HuH-7 (cell line): ENCODE measurements at regions not wholly inside any gene's neighbourhood (a gene's known extent, or its start where the extent isn't known, plus 50 kb on each side); places are given as distances from the start of the nearest gene placed in this dataset.

Experiments used
- DNase-seq: peaks from one replicate; pipeline ENCODE4 v3.0.0; 2011; ENCODE audit warnings: low spot score

GRCh38 chr22:44554411-44554810 lies 56.4 kb upstream of the RTL6 start:
- no peak for DNase-seq

- no peak for DNase-seq
Observed at GRCh38 chr22:44550711-44551491, 52.9 kb upstream of the RTL6 start.

- DNase-seq, result no peak
Observed at GRCh38 chr22:44549701-44550100, 51.7 kb upstream of the RTL6 start.

DNA sequence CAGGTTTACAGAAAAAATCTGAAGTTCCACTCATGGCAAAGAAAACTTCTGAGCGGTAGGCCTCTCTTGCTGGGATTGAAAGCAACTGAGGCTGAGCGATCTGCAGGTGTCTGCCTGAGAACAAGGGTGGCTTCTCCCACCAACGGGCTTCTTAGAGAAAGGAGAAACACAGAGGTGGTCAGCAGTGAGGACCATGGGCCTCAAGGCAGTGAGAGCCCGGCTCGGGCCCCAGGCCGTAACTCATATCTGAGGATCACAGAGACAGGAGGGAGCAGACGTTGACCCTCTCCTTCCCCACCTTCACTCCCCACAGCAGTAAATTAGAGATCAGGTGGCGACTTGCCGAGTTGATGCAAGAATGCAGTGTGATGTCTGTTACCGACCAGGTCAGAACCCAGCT lies 50.9 kb upstream of the RTL6 start:
- no peak for DNase-seq
